Muscle of leg (tissue), 3 donors: ENCODE measurements at regions not wholly inside any gene's neighbourhood (a gene's known extent, or its start where the extent isn't known, plus 50 kb on each side); places are given as distances from the start of the nearest gene placed in this dataset.

Experiments
- DNase-seq: peaks from one replicate; pipeline ENCODE4 v3.0.0; 2013
- H3K27ac ChIP-seq: one replicate; pipeline ENCODE4 v1.5.1; 2013; ENCODE audit warnings: mild to moderate bottlenecking, low read length, control low read depth
- H3K27me3 ChIP-seq: one replicate; pipeline ENCODE4 v1.6.1; 2013; ENCODE audit warnings: low read length; ENCODE audit not compliant: control insufficient read depth, insufficient read depth
- H3K36me3 ChIP-seq: one replicate; pipeline ENCODE4 v1.6.1; 2013; ENCODE audit warnings: low read length; ENCODE audit not compliant: control insufficient read depth, insufficient read depth
- H3K4me1 ChIP-seq: one replicate; pipeline ENCODE4 v1.6.1; 2013; ENCODE audit warnings: low read length; ENCODE audit not compliant: control insufficient read depth, insufficient read depth
- H3K4me3 ChIP-seq: one replicate; pipeline ENCODE4 v1.5.1; 2013; ENCODE audit warnings: low read length, control low read depth
- H3K9me3 ChIP-seq: replicated peaks from 2 replicates; pipeline ENCODE4 v1.6.1; 2013; ENCODE audit warnings: low read depth, low read length; ENCODE audit not compliant: control insufficient read depth
- WGBS: methylation state at CpG from one replicate; pipeline ENCODE4 v1.1.5; 2013; ENCODE audit warnings: missing lambda C conversion rate; ENCODE audit not compliant: insufficient coverage; 5-methylcytosine and 5-hydroxymethylcytosine counted together

DNA sequence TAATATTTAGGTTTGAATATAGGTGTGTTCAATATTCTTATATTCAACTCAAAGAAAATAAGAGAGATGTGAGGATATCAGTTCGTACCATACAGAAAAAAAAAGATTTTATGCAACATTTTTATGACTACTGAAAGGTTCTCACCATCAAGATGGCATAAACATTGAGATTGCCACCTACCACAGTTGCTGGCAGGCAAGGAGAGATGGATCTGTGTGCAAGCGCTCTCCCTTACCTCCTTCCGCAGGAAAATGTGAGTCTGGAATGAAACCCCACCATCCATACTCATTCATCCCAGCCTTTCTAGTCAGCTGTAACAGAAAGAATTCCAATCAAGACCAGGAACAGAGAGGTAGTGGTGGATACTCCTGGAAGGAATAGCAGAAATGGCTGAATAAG lies 376.9 kb downstream of the PPP3CA start:
- Histone ChIP-seq H3K4me1 (no peaks in the 10 kb centered on the region), H3K9me3 (peaks cover 2% of the 10 kb centered on the region), H3K27ac (no peak overlapping the region), H3K4me3 (no peak overlapping the region), H3K27me3 (no peaks in the 10 kb centered on the region), H3K36me3 (no peaks in the 10 kb centered on the region)
- WGBS = no CpG with 5 or more reads among the region's 3 CpGs
- no peak for DNase-seq

DNA sequence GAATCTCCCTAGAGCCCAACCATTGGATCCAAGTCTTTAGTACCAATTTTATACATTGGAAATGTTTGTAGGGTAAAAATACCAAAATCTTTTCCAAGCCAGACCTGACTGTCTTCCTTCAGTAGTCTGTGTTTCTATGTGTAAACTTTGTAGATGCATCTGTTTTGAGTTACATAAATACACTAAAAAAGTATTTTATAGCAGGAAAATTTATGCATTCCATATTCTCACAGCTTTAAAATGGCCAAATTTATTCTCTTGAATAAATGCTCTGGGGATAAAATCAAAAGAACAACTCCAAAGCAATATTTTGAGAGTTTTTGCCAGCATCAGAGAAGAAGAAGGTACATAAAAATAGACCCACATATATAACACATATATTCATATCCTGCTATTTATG lies 377.4 kb downstream of the PPP3CA start:
- Histone ChIP-seq H3K4me3 (no peak overlapping the region), H3K4me1 (no peaks in the 10 kb centered on the region), H3K9me3 (peaks cover 2% of the 10 kb centered on the region), H3K27me3 (no peaks in the 10 kb centered on the region), H3K36me3 (no peaks in the 10 kb centered on the region), H3K27ac (no peak overlapping the region)
- no peak for DNase-seq

DNA sequence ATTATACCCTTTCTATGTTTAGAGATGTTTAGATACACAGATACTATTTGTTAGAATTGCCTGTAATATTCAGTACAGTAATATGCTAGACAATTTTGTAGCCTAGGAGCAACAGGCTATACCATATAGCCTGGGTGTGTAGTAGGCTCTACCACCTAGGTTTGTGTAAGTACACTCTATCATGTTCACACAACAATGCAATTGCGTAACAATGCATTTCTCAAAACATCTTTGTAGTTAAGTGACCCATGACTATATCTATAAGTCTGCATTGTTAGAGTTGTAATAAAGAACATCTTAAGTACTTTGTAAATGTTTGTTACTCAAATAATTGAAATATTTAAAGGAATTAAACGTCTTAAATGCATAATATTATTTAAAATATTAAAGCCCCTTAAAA lies 379.3 kb downstream of the PPP3CA start:
- H3K4me1 ChIP-seq = no peaks in the 10 kb centered on the region
- no peak for DNase-seq
- H3K9me3 ChIP-seq = peaks cover 2% of the 10 kb centered on the region
- no peaks in the 10 kb centered on the region for H3K36me3 ChIP-seq
- no peaks in the 10 kb centered on the region for H3K27me3 ChIP-seq
- WGBS = no CpG with 5 or more reads among the region's 2 CpGs
- no peak overlapping the region for H3K27ac ChIP-seq
- H3K4me3 ChIP-seq = no peak overlapping the region

DNA sequence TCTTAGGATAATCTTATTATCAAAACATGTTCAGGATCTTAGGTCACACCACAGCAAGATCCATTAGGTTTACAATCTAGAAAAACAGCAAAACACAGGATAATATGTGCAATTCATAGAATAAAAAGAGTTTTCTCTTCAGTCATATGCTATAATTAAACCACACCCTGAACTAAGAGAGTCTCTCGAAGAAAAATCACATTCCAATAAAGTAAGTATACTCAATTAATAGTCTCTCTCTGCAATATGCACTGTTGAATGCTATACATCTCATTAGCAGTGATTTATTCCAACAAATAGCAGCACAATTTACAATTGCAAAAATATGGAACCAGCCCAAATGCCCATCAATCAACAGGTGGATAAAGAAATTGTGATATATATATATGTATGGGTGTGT lies 383.7 kb downstream of the PPP3CA start:
- H3K27me3 ChIP-seq = no peaks in the 10 kb centered on the region
- no peak overlapping the region for H3K4me3 ChIP-seq
- no peaks in the 10 kb centered on the region for H3K36me3 ChIP-seq
- peaks cover 2% of the 10 kb centered on the region for H3K9me3 ChIP-seq
- WGBS = no CpG with 5 or more reads among the region's 1 CpG
- H3K27ac ChIP-seq = no peak overlapping the region
- H3K4me1 ChIP-seq = no peaks in the 10 kb centered on the region
- DNase-seq = no peak

DNA sequence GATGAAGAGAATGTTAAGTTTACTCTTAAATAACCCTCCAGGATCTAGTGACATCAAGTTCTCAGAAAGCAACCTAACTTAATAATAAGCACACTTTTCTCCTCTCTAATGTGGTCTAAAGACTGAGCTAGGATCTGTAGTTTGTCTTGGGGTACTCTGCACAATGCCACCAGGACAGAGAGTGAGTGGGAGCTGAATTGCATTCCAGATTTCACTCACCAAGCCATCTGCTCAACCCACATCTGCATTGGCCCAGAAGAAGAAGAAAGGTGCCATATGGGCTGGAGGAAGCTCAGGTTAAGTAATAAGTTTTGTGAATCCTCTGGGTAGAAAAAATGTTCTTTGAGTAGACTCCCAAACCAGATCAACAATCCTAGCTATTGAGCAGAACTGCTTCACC lies 384.6 kb downstream of the PPP3CA start:
- Histone ChIP-seq H3K4me3 (no peak overlapping the region), H3K27ac (no peak overlapping the region)
- no peak for DNase-seq

DNA sequence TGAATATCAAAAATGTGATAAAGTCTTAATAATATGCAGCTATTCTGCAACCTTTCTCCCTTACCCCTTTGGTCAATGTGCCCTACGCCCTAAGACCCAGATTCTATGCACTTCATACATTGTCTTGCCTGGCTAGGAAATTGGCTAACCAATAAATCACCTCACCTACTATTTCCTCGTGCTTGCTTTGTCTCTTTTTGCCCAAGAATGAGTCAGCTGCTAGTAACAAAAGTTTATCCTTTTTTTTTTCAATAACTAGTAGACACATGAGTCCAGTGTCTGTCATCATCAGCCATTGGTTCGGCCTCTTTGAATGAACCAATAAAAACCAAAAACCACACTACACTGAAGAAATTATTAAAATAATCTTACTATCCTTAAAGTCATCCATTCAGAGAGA lies 387.1 kb downstream of the PPP3CA start:
- WGBS = 75% methylated on average over 3 of the region's 3 CpGs
- no peaks in the 10 kb centered on the region for H3K27me3 ChIP-seq
- no peak overlapping the region for H3K4me3 ChIP-seq
- H3K36me3 ChIP-seq = no peaks in the 10 kb centered on the region
- H3K4me1 ChIP-seq = no peaks in the 10 kb centered on the region
- no peak for DNase-seq
- H3K27ac ChIP-seq = no peak overlapping the region
- no peaks in the 10 kb centered on the region for H3K9me3 ChIP-seq

More for the DNA sequence above, 384.6 kb downstream of the PPP3CA start:
- no peaks in the 10 kb centered on the region for H3K4me1 ChIP-seq
- H3K27me3 ChIP-seq = no peaks in the 10 kb centered on the region
- peaks cover 2% of the 10 kb centered on the region for H3K9me3 ChIP-seq
- H3K36me3 ChIP-seq = no peaks in the 10 kb centered on the region

DNA sequence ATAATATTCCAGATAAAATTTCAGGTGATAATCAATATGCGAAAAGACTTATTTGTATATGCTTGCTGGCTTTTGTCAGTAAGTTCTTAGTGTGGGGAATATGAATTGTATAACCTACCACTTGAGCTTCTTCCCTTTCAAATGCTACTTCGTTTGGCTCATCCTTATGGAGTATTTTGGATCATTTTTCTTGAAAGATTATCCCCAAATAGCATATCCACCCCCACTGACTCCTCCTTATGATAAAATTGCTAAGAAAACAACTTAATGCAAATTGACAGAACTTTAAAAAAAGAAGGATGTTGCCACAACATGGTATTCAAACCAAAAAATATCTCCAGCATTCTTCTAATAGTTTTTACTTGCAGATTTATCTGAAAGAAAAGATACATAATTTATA lies 393.3 kb downstream of the PPP3CA start:
- Histone ChIP-seq H3K4me3 (no peak overlapping the region), H3K9me3 (no peaks in the 10 kb centered on the region), H3K27ac (no peak overlapping the region), H3K4me1 (no peaks in the 10 kb centered on the region), H3K27me3 (no peaks in the 10 kb centered on the region), H3K36me3 (no peaks in the 10 kb centered on the region)
- DNase-seq = no peak
- no CpG with 5 or more reads among the region's 2 CpGs for WGBS

DNA sequence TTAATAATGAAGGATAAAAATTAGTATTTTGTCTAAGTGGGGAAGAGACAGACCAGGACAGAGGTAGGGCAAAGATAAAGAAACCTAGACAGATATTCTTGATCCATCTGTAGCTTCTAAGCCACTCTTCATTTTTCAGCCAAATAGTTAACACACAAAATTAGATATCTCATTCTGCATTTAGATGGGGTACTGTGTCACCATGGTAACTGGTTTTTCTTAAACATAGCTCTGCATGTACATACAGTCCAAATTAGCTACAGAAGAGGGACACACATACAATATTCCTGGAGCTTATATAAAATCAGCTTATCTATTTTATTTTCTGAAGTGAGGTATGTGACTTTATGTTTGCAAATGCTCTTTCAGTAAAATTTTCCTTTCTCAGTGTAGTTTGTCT lies 393.7 kb downstream of the PPP3CA start:
- Histone ChIP-seq H3K9me3 (no peaks in the 10 kb centered on the region), H3K4me1 (no peaks in the 10 kb centered on the region), H3K4me3 (no peak overlapping the region), H3K27ac (no peak overlapping the region), H3K27me3 (no peaks in the 10 kb centered on the region), H3K36me3 (no peaks in the 10 kb centered on the region)
- no peak for DNase-seq

DNA sequence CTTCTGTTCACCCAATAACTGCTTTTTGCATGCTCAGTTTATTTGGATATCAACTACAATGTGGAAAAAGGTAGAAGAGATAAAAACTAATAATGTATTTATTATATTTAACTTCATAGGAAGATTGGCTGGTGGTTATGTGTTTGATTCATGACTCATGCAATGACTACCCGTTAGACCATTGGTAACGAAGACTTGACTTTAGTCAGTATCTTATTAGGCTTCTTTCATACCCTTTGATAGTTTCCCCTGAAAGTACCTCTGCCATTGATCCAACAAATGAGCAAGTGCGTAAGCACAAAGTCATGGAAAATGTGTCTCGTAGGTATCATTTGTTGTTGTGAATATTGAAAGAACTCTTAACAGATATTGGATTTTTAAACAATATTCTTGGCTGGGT lies 394.7 kb downstream of the PPP3CA start:
- Histone ChIP-seq H3K27ac (no peak overlapping the region), H3K4me1 (no peaks in the 10 kb centered on the region), H3K9me3 (no peaks in the 10 kb centered on the region), H3K27me3 (no peaks in the 10 kb centered on the region), H3K4me3 (no peak overlapping the region), H3K36me3 (no peaks in the 10 kb centered on the region)
- DNase-seq = no peak
- 100% methylated on average over 2 of the region's 4 CpGs for WGBS

DNA sequence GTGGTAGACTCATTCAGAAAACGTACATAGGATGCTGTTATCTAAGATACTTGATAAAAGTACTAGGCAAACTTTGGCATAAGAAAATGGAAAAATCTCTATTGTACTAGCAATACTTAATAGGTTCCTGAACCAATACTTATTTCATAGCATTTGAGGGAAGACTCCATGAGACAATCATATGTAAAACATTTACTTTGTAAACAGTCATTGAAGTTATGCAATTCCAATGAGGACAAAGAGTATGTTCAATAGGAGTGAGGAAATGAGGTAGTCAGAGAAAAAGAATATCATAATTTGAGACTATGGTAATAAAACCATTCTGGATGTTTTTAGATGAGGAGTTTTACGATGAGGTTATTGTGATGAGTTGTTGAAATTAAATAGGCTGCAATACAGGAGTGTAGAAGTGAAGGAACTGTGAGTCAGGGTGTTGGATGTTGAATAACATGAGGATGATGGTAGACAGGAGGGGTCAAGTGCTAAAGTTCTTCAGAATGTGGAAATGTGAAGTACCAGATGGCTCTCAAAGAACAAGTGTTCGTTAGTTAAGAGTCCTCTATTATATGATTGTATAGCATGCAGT lies 397.9 kb downstream of the PPP3CA start:
- no peaks in the 10 kb centered on the region for H3K9me3 ChIP-seq
- no peak overlapping the region for H3K27ac ChIP-seq
- no peak overlapping the region for H3K4me3 ChIP-seq
- no peaks in the 10 kb centered on the region for H3K36me3 ChIP-seq
- WGBS = 80% methylated on average over 1 of the region's 3 CpGs
- no peaks in the 10 kb centered on the region for H3K4me1 ChIP-seq
- no peaks in the 10 kb centered on the region for H3K27me3 ChIP-seq
- no peak for DNase-seq

DNA sequence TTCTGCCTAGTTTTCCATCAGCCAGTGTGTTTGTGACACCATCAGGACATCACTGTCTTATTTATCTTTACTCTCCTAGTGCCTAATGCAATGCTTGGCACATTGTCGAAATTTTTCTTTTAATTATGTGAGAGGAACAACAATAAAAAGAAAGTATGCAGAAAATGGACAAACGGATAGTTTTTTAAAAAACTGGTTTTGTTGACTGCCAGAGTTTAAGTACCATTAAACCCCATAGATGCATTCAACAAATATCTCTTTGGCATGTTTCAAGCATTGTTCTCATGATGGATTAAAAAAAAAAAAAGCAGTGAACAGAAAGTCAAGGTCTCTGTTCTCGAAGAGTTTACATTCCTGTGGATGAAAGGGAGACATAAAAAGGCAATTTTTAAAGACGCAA lies 398.4 kb downstream of the PPP3CA start:
- no peak for DNase-seq
- Histone ChIP-seq H3K4me3 (no peak overlapping the region), H3K36me3 (no peaks in the 10 kb centered on the region), H3K27ac (no peak overlapping the region), H3K9me3 (no peaks in the 10 kb centered on the region), H3K4me1 (no peaks in the 10 kb centered on the region), H3K27me3 (no peaks in the 10 kb centered on the region)
- WGBS = no CpG with 5 or more reads among the region's 4 CpGs
